Small intestine (tissue), 7 donors: ENCODE measurements at regions not wholly inside any gene's neighbourhood (a gene's known extent, or its start where the extent isn't known, plus 50 kb on each side); places are given as distances from the start of the nearest gene placed in this dataset.

ENCODE experiments used
- DNase-seq, 2 donors: peaks; one replicate each; pipeline versions ENCODE4 v3.0.0 to v3.0.0-alpha.2; 2013
- FAIRE-seq: peaks from 2 replicates; lab custom pipeline; 2012; peaks lifted over from hg19 to GRCh38; lab: Jason Lieb, UNC
- H3K27ac ChIP-seq, 3 donors: one replicate each; pipeline ENCODE4 v1.5.1; 2013; ENCODE audit warnings: low read length in 2 of 3, mild to moderate bottlenecking in 2 of 3, control low read depth in 1 of 3, inconsistent platforms in 1 of 3, low read depth in 1 of 3, moderate library complexity in 1 of 3
- H3K27me3 ChIP-seq, 3 donors: one replicate each; pipeline ENCODE4 v1.6.1; 2013; ENCODE audit warnings: low read length in 3 of 3, inconsistent platforms in 1 of 3; ENCODE audit not compliant: control insufficient read depth in 3 of 3, insufficient read depth in 3 of 3
- H3K36me3 ChIP-seq, 3 donors: one replicate each; pipeline ENCODE4 v1.6.1; 2013; ENCODE audit warnings: low read length in 3 of 3, inconsistent platforms in 1 of 3, low read depth in 1 of 3, mild to moderate bottlenecking in 1 of 3, moderate library complexity in 1 of 3; ENCODE audit not compliant: control insufficient read depth in 3 of 3, insufficient read depth in 2 of 3
- H3K4me1 ChIP-seq, 3 donors: one replicate each; pipeline ENCODE4 v1.6.1; 2013; ENCODE audit warnings: low read length in 2 of 3, inconsistent platforms in 1 of 3, low read depth in 1 of 3, mild to moderate bottlenecking in 1 of 3, moderate library complexity in 1 of 3; ENCODE audit not compliant: control insufficient read depth in 3 of 3, insufficient read depth in 2 of 3
- H3K4me3 ChIP-seq, 3 donors: one replicate each; pipeline ENCODE4 v1.5.1; 2013; ENCODE audit warnings: low read length in 3 of 3, control low read depth in 1 of 3, inconsistent platforms in 1 of 3, low read depth in 1 of 3, mild to moderate bottlenecking in 1 of 3, moderate library complexity in 1 of 3
- H3K9me3 ChIP-seq, 2 donors: one replicate each; pipeline ENCODE4 v1.6.1; 2013; ENCODE audit warnings: low read depth in 1 of 2, low read length in 1 of 2; ENCODE audit not compliant: control insufficient read depth in 2 of 2, insufficient read depth in 1 of 2
- WGBS, 3 donors: extraction: QIAGEN DNeasy Blood & Tissue Kit; methylation state at CpG; one replicate each; pipeline ENCODE4 v1.1.7; 2013; 5-methylcytosine and 5-hydroxymethylcytosine counted together
- donor health status: healthy with polysubstance abuse.
- donor health status: control.
- donor health status: control.
- donor health status: Bipolar disorder and iron deficiency.
- donor health status: healthy.

- no peak for DNase-seq
- Histone ChIP-seq H3K9me3 (no peaks in the 10 kb centered on the region), H3K36me3 (no peaks in the 10 kb centered on the region), H3K27me3 (peaks cover 0 to 4% (median 0%) of the 10 kb centered on the region in 3 donors), H3K4me3 (no peak overlapping the region), H3K27ac (no peak overlapping the region), H3K4me1 (no peaks in the 10 kb centered on the region)
- no peak for FAIRE-seq
- WGBS, 3 donors: 73 to 79% (median 77%) methylated on average over 8 of the region's 8 CpGs
Measured at GRCh38 chr10:47115322-47115721, 184.7 kb upstream of the GDF10 start.

GRCh38 chr10:47116445-47116844, 183.6 kb upstream of the GDF10 start:
- no peak for DNase-seq
- Histone ChIP-seq H3K4me1 (no peaks in the 10 kb centered on the region), H3K27ac (no peak overlapping the region), H3K27me3 (peaks cover 0 to 4% (median 0%) of the 10 kb centered on the region in 3 donors), H3K9me3 (no peaks in the 10 kb centered on the region), H3K4me3 (no peak overlapping the region), H3K36me3 (no peaks in the 10 kb centered on the region)
- WGBS, 3 donors: 83 to 84% (median 84%) methylated on average over 5 of the region's 5 CpGs
- no peak for FAIRE-seq

GRCh38 chr10:47118326-47118725, 181.7 kb upstream of the GDF10 start:
- H3K9me3 ChIP-seq: no peaks in the 10 kb centered on the region
- no peak overlapping the region for H3K27ac ChIP-seq
- WGBS, 3 donors: 82 to 88% (median 83%) methylated on average over 6 of the region's 6 CpGs
- no peak overlapping the region for H3K4me3 ChIP-seq
- peaks cover 0 to 4% (median 0%) of the 10 kb centered on the region in 3 donors for H3K27me3 ChIP-seq
- H3K4me1 ChIP-seq: no peaks in the 10 kb centered on the region
- DNase-seq: no peak
- H3K36me3 ChIP-seq: no peaks in the 10 kb centered on the region
- no peak for FAIRE-seq

GRCh38 chr10:47121336-47121735, 178.7 kb upstream of the GDF10 start:
- no peak overlapping the region for H3K4me3 ChIP-seq
- no peaks in the 10 kb centered on the region for H3K4me1 ChIP-seq
- FAIRE-seq (no peak), DNase-seq (no peak)
- H3K27ac ChIP-seq: no peak overlapping the region
- WGBS, 3 donors: 72 to 75% (median 73%) methylated on average over 7 of the region's 7 CpGs
- no peaks in the 10 kb centered on the region for H3K36me3 ChIP-seq
- no peaks in the 10 kb centered on the region for H3K27me3 ChIP-seq
- H3K9me3 ChIP-seq: no peaks in the 10 kb centered on the region

DNA sequence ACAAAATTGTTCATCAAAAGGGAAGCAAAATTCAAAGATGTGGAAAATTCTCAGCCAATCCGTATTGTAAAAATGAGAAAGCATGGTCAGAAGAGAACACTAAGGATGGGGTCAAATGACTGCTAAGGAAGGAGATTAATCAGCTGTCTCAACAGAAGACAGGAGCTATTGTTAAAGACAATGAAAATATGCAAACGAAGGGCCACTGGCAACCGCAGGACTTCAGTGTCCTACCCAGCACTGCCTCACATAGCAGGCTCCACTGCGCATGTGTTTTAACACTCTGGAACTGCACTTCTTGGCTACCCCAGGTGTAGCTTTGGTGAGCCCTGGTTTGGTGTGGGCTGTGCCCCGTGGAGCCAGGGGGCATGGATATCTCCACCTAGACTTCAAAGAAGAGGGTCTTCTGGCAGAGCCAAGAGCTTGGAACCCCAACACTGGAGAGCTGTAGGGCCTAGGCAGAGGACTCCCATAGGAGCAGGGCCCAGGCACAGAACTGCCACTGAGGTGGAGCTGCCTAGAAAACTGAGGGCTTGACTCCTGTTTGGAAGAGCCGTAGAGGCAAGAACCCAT, 176.2 kb upstream of the GDF10 start:
- no peak overlapping the region for H3K4me3 ChIP-seq
- H3K36me3 ChIP-seq: no peaks in the 10 kb centered on the region
- 85 to 89% (median 86%) methylated on average over 6 of the region's 6 CpGs for WGBS, 3 donors
- no peaks in the 10 kb centered on the region for H3K4me1 ChIP-seq
- DNase-seq (no peak), FAIRE-seq (no peak)
- H3K27me3 ChIP-seq: no peaks in the 10 kb centered on the region
- H3K9me3 ChIP-seq: no peaks in the 10 kb centered on the region
- H3K27ac ChIP-seq: no peak overlapping the region

DNA sequence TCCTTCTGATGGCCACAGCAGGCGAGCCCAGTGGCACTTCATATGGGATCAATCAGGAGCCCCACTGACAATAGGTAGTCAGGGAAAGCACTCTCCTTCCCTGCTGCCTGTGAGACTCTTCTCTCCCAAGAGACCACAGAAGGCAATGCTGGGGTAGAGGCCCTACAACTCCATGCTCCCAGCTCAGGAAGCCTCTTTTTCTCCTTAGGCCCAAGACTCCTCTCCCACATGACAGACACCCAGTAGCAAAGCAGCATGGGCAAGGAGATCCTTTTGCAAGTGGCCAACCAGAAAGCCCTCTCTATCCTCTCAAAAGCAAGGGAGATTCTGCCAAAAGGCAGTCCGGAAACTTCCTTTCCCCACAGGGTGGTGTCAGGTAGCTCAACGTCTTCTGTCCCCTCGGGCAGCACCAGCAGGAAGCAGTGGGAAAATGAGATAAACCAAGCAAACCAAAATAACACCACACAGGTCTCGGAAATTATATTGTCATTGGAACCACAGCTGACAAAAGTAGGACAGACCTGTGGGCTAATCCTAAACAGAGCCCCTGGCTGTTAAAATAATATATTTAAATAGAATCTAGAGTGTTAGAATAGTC, 172.7 kb upstream of the GDF10 start:
- no peak overlapping the region for H3K4me3 ChIP-seq
- WGBS, 3 donors: 61 to 77% (median 62%) methylated on average over 5 of the region's 5 CpGs
- FAIRE-seq (no peak), DNase-seq (no peak)
- H3K27me3 ChIP-seq: no peaks in the 10 kb centered on the region
- no peaks in the 10 kb centered on the region for H3K36me3 ChIP-seq
- no peaks in the 10 kb centered on the region for H3K4me1 ChIP-seq
- H3K9me3 ChIP-seq: no peaks in the 10 kb centered on the region
- H3K27ac ChIP-seq: no peak overlapping the region

DNA sequence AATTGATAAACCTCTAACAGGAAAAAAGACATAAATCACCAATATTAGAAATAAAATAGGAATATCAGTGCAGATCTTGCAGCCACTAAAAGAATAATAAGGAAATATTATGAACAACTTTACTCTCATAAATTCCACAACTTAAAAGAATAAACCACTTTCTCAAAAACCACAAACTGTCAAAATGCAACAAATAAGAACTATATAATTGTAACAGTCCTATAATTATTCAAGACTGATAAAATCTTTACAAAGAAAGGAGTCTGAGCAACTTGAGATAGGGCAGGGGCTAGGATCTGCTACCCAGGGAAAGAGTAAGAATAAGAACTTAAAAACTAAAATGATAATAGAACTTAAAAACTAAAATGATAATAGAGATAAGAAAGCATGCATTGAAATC, 169.5 kb upstream of the GDF10 start:
- Histone ChIP-seq H3K9me3 (no peaks in the 10 kb centered on the region), H3K27ac (no peak overlapping the region), H3K4me3 (no peak overlapping the region), H3K36me3 (no peaks in the 10 kb centered on the region), H3K27me3 (no peaks in the 10 kb centered on the region), H3K4me1 (no peaks in the 10 kb centered on the region)
- FAIRE-seq (no peak), DNase-seq (no peak)

- H3K36me3 ChIP-seq: no peaks in the 10 kb centered on the region
- H3K27me3 ChIP-seq: no peaks in the 10 kb centered on the region
- H3K9me3 ChIP-seq: no peaks in the 10 kb centered on the region
- FAIRE-seq (no peak), DNase-seq (no peak)
- WGBS, 3 donors: 69 to 79% (median 76%) methylated on average over 6 of the region's 6 CpGs
- no peaks in the 10 kb centered on the region for H3K4me1 ChIP-seq
- H3K27ac ChIP-seq: no peak overlapping the region
- H3K4me3 ChIP-seq: no peak overlapping the region
Measured at GRCh38 chr10:47133871-47134570, 166.0 kb upstream of the GDF10 start.
